ENCODE measurements at regions not wholly inside any gene's neighbourhood (a gene's known extent, or its start where the extent isn't known, plus 50 kb on each side); places are given as distances from the start of the nearest gene placed in this dataset.

- DNase-seq (ENCODE audit: low read depth, low spot score): no peak
- H3K27ac ChIP-seq: no peak overlapping the region
These were observed 88.0 kb upstream of the IQSEC1 start for GRCh38 chr3:13161021-13161759.

- H3K27ac ChIP-seq: no peak overlapping the region
- DNase-seq (ENCODE audit: low read depth, low spot score): no peak
These were observed 87.4 kb upstream of the IQSEC1 start for GRCh38 chr3:13160619-13161018.

- H3K27ac ChIP-seq: no peak overlapping the region
- DNase-seq (ENCODE audit: low read depth, low spot score): peak; percentile 29
These were observed 86.7 kb upstream of the IQSEC1 start for GRCh38 chr3:13159890-13160289.

DNA sequence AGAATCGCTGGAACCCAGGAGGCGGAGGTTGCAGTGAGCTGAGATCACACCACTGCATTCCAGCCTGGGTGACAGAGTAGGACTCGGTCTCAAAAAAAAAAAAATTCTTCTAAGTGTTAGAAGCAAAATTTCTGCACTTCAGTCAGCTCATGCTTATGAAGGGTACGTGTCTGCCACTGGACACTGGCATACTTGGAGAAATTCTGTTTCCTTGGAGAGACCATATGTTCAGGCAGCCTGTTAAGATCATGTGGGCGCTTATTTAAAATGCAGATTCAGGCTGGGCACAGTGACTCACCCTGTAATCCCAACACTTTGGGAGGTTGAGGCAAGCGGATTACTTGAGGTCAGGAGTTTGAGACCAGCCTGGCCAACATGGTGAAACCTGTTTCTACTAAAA, 85.6 kb upstream of the IQSEC1 start:
- DNase-seq (ENCODE audit: low read depth, low spot score): no peak
- no peak overlapping the region for H3K27ac ChIP-seq

- no peak overlapping the region for H3K27ac ChIP-seq
- DNase-seq (ENCODE audit: low read depth, low spot score): no peak
These were observed 85.2 kb upstream of the IQSEC1 start for GRCh38 chr3:13158408-13158807.

DNA sequence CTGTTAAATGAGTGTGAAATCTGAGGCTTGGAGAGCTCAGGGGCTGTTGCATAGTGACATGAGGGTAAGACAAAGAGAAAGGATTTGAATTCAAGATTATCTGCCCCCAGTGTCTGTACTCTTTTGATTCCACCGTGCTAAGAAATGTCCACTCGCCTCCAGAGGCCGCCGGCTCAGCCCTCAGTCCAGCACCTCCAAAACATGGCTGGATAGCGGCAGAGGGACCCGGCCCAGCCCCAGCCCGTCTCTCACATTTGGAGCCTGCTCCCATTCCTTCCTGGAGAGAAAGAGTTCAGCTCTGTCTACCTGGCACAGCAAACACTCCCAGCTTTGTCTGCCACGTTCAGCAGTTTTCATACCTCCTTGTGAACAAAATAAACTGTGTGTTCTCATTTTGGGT, 84.8 kb upstream of the IQSEC1 start:
- DNase-seq (ENCODE audit: low read depth, low spot score): no peak
- no peak overlapping the region for H3K27ac ChIP-seq

DNA sequence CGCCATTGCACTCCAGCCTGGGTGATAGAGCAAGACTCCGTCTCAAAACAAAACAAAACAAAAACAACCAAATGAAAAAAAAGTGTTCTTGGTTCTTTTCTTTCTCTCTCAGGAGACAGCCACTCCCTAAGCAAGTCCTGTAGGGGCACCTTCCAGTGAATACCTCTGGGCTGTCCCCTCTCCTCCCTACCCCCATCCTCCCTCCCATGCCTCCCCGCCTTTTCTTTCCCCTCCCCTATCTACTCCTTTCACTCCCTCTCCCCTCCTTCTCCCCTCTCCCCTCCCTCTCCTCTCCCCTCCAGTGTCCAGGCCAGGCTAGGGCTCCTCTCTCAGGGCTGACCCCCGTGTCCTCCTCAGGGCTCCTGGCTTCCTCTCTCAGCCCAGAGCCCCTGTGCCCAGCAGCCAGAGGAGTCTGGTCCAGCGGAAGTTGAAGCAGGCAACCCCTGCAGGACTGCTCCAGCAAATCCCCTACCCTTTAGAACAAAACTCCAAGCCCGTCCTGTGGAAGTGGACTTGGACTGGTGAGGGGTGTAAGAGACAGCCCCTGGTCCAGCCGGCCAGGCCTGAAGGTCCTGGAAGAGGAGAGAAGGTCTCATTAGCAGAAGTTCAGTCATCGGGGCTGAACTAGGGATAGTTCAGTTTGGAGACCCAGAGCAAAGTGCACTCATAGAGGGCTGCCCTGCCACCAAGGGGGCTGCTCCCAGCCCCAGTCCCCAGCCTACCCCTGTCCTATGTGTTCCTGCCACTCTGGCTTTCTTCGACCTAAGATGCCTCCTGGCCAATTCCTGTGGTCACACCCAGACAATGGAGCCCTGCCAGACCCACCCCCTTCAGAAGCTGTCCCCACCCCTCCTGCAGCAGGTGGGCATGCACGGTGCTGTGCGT, 79.8 kb upstream of the IQSEC1 start:
- no peak overlapping the region for H3K27ac ChIP-seq
- DNase-seq (ENCODE audit: low read depth, low spot score): no peak

GRCh38 chr3:13150624-13151023, 77.4 kb upstream of the IQSEC1 start:
- H3K27ac ChIP-seq: no peak overlapping the region
- DNase-seq (ENCODE audit: low read depth, low spot score): no peak

DNA sequence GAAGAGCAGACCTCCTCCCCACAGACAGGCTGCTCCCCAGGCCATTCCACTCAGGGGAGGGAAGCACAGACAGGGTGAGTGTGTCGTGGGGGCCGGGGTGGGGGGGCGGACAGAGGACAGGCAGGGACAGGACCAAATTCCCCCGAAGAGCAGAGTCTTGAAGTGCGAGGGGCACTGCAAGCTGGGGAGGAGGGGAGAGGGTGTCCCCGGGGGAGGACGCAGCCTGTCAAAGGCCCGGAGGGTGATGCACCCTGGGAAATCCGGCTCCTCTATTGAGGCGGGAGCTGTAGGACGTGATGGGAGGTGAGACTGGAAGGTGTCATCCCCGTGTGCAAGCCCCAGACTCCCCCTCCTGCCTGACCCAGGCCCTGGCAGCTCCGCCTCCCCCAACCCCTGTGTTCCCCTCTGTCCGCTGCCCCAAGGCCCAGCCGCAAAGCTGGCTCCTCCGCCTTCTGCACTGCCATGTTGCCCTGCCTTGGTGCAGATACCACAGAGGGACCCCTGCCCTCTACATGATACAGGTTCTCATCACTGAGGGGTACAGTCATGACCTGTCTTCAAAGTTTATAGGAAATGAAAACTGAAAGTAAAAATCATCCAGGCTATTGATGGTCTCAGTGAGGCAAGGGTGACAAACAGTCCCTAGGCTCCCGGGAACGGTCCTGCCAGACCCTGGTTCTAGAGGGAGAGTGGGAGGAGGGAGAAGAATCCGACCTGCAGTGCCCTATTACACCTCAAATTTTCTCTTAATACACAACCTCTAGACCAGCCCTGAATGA, 76.3 kb upstream of the IQSEC1 start:
- no peak overlapping the region for H3K27ac ChIP-seq
- DNase-seq (ENCODE audit: low read depth, low spot score): no peak

DNA sequence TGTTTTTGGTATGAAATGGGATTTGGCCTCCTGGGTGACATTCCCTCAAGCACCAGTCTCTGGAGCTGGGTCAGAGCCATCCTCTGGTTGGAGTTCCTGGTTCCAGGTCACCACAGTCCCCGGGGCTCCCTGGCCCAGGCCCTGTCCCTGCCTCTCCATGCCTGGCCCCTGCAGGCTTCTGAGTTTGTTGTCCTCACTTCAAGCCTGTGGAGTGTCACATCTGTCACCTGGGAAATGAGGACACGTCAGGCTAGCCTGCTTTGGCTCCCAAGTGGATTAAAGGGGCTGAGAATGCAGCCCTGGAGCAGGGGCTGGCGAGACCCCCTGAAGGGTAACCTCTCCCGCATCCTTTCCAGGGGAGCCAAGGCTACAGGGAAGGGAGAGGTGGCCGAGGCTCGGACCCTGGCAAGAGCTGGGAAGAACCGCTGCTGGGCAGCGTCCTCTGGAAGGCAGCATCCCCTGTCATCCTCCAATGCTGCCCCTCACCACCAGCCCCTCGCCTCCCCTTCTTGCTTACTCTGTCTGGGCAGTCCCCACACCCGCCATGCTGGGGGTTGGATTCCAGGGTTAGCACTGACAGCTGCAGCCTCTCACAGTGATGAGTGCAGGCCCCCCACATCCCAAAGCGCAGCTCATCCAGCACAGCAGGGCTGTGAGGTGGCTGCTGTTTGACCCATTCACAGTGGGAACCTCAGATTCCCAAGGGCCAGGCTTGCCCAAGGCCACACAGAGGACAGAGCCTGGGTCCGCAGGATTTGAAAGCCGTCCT, 75.5 kb upstream of the IQSEC1 start:
- DNase-seq (ENCODE audit: low read depth, low spot score): no peak
- H3K27ac ChIP-seq: no peak overlapping the region

- no peak overlapping the region for H3K27ac ChIP-seq
- DNase-seq (ENCODE audit: low read depth, low spot score): no peak
These were observed 74.9 kb upstream of the IQSEC1 start for GRCh38 chr3:13148126-13148525.

- DNase-seq (ENCODE audit: low read depth, low spot score): no peak
These were observed 74.1 kb upstream of the IQSEC1 start for GRCh38 chr3:13147344-13147743.

GRCh38 chr3:13146643-13147143, 73.5 kb upstream of the IQSEC1 start:
- H3K27ac ChIP-seq: no peak overlapping the region
- no peak for DNase-seq (ENCODE audit: low read depth, low spot score)

More at GRCh38 chr3:13147344-13147743, 74.1 kb upstream of the IQSEC1 start:
- no peak overlapping the region for H3K27ac ChIP-seq

DNA sequence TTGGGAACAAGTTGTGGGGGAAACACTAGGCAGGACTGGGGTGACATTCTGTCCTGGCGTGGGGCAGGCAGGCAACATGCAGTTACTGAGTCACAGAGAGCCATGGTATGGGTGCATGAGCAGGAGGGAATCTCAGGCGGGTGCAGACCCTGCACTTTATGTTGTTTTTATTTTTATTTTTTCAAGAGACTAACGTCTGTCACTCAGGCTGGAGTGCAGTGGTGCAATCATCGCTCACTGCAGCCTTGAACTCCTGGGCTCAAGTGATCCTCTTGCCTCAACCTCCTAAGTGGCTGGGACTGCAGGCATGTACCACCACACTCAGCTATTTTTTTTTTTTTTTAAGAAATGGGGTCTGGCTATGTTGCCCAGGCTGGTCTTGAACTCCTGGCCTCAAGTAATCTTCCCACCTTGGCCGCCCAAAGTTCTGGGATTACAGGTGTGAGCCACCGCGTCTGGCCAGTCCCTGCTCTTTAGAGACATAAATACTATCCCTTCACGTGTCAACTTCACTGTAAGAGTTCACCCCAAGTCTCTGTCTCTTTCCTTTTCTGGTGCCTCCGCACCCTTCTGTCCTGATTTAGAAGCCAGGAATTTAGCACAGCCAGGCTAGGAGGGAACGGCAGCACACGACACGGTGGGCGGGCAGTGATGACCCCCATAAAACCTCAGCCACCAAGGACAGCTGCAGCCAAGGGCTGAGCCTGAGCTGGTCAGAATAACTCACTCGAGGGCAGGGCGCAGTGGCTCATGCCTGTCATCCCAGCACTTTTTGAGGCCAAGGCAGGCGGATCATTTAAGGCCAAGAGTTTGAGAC, 72.8 kb upstream of the IQSEC1 start:
- DNase-seq (ENCODE audit: low read depth, low spot score): no peak
- no peak overlapping the region for H3K27ac ChIP-seq

- no peak overlapping the region for H3K27ac ChIP-seq
- DNase-seq (ENCODE audit: low read depth, low spot score): no peak
These were observed 72.0 kb upstream of the IQSEC1 start for GRCh38 chr3:13145131-13145825.

DNA sequence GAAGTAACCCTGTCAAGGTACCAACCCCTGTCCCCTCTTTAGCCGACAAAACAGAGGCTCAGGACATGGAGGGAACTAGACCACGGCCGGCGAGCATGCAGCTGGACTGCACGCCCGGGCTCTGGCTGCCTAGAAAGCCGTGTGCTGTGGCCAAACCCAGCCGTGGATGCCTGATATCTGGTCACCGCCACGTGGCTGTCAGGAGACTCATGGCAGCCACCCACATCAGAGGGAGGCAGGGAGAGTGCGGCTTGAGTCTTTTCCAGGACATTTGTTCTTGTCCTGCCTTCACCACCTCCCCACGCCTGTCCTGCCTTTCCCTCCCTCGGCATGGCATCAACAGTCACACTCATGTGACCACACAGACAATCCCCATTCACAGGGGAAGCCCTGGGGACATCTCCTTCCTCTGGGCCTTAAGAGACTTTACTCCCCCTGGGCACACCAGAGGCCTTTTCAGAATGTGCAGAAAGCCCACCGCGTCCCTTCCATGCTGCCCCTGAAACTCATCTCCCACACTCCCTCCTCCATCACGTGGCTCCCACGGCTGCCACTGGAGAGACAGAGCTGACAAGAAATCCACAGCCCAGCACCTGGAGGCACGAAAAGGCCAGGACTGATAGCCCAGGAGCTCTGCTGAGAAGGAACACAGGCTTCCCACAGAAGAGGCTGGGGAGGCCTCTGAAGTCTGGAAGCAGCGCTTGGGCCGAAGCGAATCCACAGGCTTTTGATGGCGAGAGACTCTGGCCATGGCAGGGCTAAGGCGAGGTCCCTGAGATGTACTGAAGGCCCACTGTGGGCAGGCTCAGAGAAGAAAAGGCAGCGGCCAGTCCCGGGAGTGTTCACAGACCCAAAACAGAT, 71.2 kb upstream of the IQSEC1 start:
- DNase-seq (ENCODE audit: low read depth, low spot score): no peak
- no peak overlapping the region for H3K27ac ChIP-seq

DNA sequence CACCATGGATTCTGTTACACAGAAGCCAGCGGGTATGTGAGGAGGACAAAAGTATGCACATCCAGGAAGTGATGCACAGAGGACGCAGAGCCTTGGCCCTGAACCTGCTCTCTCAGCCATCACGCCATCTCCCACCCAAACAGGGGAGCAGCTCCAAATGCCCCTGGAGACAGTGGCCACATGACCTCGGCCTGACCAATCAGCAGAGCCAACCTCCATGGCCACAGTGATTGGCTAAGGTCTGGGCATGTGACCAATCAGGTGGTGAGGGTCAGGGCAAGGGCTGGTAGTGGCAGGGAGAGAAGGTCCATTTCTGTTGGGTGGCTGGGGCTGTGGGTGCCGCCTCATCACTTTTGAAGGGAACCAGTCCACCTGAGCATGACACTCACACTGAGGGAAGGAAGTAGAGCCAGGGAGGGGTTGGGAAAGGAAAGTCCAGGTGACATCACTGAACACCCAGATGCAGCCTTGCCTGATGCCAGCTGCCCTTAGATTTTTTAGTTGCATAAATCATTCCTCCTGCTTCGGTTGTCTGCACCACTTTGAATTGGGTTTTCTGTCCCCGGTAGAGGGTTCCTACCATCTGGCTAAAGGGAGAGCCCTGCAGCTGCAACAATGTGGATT, 70.3 kb upstream of the IQSEC1 start:
- no peak overlapping the region for H3K27ac ChIP-seq
- no peak for DNase-seq (ENCODE audit: low read depth, low spot score)

Measured in epithelial cell of prostate (primary cell).